GM19193 (cell line): ENCODE measurements at regions not wholly inside any gene's neighbourhood (a gene's known extent, or its start where the extent isn't known, plus 50 kb on each side); places are given as distances from the start of the nearest gene placed in this dataset.

Experiments used
- POLR2A ChIP-seq: IDR thresholded peaks from 4 replicates; pipeline ENCODE4 v1.6.1; 2011; ENCODE audit not compliant: insufficient read depth, insufficient read length; ENCODE audit errors: extremely low read depth

DNA sequence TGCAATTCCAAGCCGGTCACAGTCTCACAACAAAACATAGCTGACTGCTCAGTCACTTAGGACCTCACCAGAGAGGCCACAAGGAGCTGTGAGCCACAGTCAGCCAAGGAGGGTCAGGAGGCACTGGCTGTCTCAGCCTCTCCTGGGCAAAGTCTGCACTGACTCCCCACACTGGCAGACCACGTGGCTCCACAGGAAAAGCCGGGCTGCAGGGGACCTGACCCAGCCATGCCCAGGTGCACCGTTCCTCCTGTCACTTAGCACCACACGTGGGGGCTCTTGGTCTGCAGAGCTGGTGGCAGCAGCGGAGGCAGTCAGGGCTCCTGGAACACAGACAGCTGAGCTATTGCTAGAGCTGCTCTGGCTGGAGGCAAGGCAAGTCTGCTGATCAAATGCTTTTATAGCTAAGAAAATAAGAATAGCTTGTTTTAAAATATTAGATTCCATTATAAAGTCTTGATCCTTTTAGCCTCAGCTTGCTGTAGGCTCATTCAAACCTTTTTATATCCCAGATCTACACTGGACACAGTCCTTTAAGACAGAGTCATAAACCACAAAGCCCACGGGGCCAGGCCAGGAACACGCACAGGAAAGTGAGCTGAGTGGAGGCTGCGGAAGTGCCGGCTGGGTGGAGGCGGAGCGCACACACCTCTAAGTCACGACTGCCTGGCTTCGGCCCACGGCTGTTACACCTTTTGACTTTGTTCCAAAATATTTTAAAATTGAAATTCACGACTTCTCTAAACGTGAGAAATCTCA lies 744.1 kb downstream of the UQCRFS1 start:
- no peak for TF ChIP-seq POLR2A

DNA sequence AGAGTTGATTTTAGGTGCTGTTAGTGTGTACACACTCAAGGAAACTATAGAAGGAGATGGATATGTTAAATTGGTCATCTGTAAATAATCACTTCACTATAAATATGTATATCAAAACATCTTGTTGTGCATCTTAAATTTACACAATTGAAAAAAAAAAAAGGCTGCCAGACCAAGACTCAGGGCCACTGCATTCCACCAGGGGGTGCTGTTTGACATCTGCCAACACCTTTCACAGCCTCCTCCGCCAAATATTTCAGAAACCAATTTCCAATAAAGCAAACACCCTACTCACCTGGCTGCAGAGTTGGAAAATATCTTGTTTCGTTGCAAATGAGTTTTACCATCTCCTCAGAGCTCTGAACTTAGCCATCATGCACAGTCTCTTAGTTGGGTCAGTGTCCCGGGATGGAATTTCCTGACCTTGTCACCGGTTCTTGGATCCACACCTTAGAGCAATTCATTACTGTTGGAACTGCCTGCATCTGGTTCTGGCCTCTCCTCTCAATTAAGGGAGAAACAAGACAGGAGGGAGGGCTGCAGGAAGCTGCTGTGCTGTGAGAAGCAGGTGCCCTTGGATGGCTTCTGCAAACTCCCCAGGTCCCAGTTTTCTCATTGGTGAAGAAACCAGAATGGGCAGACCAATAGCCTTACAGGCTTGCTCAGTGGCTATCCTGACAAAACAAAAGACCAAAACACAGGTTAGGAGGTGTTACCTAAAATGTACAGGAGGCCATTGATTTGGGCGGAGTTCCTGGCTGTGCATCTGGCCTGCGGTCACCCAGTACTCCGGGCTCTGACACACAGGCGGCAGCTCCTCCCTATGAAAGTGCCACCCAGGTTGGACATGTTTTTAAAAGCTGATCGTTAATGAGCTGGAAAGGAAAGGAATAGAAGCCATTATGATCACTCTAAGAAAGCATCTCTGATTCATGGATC lies 746.6 kb downstream of the UQCRFS1 start:
- no peak for TF ChIP-seq POLR2A

DNA sequence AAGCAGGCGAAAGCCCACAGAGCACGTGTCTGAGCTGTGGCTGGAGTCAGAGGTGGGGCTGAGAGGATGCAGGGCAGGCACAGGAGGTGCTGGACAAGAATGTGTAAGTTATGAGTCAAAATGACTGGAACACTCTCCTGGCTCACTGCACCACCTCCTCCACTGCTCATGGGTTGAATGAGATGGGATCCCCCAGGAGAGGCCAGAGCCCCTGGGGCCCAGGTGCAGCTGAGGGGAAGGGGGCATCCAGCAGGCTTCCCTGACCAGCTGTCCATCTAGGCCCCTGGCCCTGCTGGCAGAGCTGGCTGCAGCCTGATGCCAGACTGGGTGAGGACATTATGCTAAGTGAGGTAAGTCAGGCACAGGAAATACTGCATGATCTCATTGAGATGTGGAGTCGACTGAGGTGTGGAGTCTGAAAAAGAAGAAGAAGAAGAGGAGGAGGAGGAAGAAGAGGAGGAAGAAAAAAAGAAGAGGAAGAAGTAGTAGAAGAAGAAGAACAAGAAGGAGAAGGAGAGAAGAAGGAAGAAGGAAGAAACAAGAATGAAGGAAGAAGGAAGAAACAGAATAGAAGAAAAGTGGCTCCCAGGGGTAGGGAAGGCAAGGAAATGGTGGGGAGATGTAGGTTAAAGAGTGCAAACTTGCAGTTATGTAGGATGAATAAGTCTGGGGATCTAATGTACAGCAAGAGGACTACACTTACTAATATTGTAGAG lies 747.4 kb downstream of the UQCRFS1 start:
- no peak for TF ChIP-seq POLR2A

DNA sequence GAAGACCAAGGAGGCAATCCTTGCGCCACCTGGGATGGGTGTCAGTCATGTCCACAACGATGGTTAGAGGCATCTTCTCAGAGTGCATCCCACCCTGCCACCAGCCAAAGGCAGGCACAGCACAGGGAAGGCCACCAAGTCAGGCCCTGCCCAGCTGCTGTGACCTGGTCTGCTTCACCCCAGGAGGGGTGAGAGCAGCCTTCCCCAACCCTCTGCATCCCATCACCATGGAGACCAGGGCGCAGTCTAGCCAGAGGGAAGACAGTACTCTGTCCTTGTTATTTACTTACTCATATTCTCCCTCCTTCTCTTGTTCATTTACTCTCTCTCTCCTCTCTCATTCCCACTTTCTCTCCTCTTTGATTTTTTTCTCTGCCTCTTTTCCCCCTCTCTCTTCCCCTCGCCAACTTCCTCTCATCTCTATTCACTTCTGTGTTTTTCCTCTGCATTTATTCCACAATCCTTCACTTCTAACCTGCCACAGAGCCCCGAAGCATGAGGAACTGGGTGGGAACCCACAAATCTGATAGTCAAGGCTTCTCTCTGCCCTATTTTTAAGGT lies 749.4 kb downstream of the UQCRFS1 start:
- TF ChIP-seq POLR2A: no peak

DNA sequence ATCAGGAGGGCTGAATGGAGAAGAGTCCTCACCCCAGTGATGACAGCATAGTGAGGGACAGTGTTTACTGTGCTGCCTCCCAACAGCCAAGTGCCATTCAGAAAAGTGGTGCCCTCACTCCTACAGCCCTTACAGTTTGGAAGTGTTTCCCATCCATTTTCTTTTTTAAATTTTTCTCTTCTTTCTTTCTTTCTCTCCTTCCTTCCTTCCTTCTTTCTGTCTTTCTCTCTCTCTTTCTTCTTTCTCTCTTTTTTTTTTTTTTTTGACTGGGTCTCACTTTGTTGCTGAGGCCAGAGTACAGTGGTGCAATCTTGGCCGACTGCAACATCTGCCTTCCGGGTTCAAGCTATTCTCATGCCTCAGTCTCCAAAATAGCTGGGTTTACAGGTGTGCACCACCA lies 755.3 kb downstream of the UQCRFS1 start:
- TF ChIP-seq POLR2A: no peak

DNA sequence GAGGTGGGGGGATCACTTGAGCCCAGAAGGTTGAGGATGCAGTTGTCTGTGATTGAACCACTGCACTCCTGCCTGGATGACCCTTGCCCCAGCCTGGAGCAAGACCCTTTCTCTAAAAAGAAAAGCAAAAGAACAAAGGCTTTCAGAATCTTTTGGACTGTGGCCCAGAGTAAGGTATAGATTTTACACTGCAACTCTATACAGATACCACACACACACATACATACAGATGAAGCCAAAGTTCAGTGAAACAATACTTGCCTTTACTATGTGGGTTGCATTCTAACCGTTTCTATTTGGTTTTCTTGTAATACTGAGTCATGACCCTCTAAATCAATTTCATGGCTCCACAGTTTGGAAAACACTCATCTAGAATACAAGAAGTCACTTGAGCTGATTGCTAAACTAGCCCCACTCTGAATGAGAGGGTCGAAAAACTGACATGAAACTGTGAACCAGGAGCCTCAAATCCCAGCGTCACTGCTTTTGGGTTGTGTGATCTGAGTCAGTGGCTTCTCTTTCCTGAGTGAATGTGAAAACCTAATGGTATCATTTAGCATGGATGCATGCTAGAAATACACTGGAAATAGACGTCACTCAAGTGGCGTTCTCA lies 756.1 kb downstream of the UQCRFS1 start:
- no peak for TF ChIP-seq POLR2A

DNA sequence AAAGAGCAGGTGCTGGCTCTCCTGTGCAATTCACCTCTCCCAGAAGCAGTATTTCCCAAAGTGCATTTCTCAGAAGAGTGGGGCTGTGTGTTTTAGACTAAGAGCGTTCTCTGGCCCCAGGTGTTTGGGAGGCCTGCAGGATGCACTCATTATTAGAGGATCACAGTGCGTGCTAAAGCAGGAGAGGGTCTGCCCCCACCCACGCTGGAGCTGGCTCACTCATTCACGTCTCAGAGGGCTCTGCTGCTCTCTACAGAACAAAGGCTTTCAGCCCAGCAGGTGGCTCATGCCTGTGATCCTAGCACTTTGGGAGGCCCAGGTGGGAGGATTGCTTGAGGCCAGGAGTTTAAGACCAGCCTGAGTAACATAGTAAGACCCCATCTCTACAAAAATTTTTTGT lies 756.7 kb downstream of the UQCRFS1 start:
- TF ChIP-seq POLR2A: no peak

DNA sequence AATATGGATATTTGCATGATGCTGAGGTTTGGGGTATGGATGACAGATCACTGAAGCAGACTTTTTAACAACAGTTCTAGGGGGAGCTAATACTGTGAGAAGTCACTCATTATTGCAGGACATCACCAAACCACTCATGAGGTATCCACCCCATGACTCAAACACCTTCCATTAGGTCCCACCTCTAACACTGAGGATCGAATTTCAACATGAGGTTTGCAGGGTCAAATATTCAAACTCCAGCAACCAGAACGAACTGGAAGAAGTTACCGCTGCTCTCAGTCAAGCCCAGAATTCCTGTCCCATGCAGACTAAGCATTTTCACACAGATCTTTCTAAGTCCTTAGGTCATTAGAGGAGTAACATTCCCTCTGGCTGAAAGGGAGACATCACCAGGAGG lies 758.9 kb downstream of the UQCRFS1 start:
- TF ChIP-seq POLR2A: no peak

DNA sequence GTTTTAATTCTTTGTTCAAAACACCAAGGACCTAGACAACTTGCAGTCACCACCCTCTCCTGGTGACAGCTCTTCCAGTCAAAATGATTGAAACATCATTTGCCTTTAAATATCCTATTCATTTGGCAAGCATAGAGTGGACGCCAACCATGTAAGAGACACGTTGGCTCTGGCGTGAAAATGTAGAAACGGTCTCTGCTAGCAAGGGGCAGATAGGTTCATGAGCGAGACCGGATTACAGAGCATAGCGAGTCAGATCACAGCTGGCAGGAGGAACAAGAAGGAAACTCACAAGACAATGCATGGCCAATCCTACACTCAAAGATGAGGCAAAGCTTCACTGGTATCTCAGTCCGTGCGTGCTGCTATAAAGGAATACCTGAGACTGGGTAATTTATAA lies 759.5 kb downstream of the UQCRFS1 start:
- no peak for TF ChIP-seq POLR2A

DNA sequence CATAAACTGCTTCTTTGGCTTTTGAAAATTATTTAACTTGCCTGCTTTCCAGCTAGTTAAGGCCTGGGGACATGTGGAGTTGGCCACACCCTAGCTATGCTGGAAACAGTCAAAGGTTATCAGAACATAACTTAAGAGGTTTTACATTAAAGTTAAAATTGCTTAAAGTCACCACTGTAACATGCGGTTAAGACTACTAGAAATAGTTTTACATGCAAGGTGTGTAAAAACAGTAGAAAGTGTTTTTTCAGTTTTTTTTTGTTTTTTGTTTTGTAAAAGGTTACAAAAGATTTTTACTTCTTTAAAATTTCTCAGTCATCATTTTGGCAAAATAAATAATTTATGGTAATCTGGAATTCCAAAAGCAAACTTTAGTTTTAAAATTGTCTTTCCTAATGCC lies 763.1 kb downstream of the UQCRFS1 start:
- TF ChIP-seq POLR2A: no peak

DNA sequence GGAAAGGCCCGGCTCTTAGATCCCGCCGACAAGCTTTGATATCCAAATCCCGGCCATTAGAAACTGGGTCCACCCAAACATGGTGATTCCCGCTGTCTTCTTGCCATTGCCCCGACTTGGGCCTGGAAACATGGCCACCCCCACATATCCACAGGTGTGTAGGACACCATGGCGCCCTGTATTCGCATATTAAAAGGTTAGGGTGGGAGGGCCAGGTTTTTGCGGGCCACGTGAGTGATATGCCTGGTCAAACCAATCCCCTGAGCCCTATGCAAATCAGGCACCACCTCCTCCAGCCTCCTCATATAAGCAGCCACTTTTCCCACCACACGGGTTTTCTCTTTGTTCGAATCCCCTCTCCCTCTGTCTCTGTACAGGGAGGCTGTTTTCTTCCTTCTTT lies 766.4 kb downstream of the UQCRFS1 start:
- TF ChIP-seq POLR2A: no peak

DNA sequence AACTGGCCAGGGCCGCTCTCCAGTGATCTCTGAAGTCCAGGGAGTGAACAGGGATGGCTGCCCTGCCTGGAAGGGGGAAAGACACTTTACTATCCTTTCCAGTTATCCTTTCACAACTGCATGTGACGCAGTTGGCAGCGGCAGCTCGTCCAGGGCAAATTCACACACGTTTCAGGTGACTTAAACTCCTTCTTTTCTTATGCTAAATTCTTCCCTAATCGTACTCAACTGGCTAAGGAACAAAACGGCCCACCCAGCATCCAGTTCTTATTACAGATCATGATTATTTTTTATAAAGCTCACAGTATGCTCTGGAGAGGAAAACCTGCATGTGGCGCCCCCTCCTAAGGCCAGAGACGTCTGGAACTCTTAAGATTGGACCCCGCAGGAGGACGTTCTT lies 767.1 kb downstream of the UQCRFS1 start:
- TF ChIP-seq POLR2A: no peak

DNA sequence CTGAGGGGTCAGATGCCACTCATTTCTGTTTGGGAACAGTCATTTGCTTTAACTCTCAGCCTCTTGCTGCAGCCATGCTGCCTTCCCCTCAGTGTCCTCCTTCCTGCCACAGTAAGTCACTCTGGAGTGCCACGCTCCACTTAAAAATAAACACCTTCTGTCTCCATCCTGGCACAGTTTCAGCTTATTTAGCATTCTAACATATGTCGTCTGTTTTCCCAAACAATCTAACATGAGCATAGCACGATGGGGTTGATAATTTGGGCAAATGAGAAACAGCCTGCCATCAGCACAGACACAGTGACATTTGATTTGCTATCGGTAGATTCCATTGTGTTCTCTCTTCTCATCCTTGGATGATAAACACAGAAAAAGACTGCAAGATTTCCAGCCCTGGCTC lies 768.6 kb downstream of the UQCRFS1 start:
- TF ChIP-seq POLR2A: no peak

DNA sequence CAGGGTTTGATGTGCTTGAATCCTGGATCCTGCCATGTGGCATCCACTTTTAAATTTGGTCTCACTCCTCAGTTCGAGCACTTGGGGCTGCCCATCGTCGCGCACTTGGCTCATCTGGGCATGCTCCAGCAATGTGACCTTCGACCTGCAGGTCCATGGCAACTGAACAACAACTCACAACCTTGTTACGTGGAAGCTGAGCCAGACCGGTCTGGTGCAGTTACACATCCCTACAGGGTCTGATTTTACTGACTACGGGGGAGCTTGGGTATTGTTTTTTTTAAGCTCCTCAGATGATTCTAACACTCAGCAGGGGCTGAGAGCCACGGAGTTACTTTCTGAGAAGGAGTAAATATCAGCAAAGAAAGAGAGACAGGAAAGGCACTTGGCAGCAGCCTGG lies 769.6 kb downstream of the UQCRFS1 start:
- TF ChIP-seq POLR2A: no peak
